ENCODE measurements at regions not wholly inside any gene's neighbourhood (a gene's known extent, or its start where the extent isn't known, plus 50 kb on each side); places are given as distances from the start of the nearest gene placed in this dataset.

DNA sequence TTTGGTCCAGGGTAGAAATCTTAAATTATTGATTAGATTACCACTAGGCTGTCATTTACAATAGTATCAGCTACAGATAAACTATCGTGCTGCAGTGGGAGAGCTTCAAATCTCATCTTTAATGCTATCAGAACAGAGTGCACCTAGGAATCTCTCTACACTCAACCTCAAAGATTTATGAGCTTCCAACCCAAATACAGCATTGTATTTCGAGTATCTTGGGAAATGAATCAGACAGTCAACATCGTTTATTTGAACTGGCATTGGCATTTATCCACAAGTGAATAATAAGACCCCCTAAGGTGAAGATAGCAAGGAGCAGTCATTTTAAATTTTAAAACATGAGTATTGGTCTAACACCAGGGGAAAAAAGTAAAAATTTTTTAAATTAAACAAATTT, 1203.2 kb downstream of the CDH12 start:
- DNase-seq, result no peak
- peaks cover 8% of the 10 kb centered on the region for H3K4me1 Mint-ChIP-seq
- no peaks in the 10 kb centered on the region for H3K27me3 Mint-ChIP-seq (ENCODE audit: low read depth, poor library complexity)
- TF ChIP-seq, protein P1, sequence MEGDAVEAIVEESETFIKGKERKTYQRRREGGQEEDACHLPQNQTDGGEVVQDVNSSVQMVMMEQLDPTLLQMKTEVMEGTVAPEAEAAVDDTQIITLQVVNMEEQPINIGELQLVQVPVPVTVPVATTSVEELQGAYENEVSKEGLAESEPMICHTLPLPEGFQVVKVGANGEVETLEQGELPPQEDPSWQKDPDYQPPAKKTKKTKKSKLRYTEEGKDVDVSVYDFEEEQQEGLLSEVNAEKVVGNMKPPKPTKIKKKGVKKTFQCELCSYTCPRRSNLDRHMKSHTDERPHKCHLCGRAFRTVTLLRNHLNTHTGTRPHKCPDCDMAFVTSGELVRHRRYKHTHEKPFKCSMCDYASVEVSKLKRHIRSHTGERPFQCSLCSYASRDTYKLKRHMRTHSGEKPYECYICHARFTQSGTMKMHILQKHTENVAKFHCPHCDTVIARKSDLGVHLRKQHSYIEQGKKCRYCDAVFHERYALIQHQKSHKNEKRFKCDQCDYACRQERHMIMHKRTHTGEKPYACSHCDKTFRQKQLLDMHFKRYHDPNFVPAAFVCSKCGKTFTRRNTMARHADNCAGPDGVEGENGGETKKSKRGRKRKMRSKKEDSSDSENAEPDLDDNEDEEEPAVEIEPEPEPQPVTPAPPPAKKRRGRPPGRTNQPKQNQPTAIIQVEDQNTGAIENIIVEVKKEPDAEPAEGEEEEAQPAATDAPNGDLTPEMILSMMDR (IDR thresholded peaks at IDR 0.05), result no peak
- no peaks in the 10 kb centered on the region for H3K9me3 Mint-ChIP-seq
- H3K4me3 Mint-ChIP-seq, result no peak overlapping the region
- no peak overlapping the region for H3K27ac Mint-ChIP-seq
- no peaks in the 10 kb centered on the region for H3K36me3 Mint-ChIP-seq (ENCODE audit: low read depth)

DNA sequence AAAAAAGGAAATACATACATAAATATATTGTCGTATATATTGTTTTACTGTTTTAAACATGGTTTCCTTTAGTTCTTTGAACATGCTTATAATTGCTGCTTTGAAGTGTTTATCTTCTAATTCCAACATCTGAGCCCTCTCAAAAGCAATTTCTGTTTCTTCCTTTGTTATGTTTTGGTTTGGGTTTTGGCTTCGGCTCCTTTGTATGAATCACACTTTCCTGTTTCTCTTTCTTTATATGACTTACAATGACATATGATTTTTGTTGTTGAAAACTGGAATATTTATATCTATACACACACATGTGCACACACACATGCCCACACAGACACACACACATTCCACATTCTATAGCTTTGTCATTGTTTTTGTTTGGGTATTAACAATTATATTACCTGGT, 1206.7 kb downstream of the CDH12 start:
- TF ChIP-seq, protein P1 (IDR thresholded peaks at IDR 0.05), result no peak
- no peak for DNase-seq
- H3K27ac Mint-ChIP-seq, result no peak overlapping the region
- H3K27me3 Mint-ChIP-seq (ENCODE audit: low read depth, poor library complexity), result no peaks in the 10 kb centered on the region
- no peaks in the 10 kb centered on the region for H3K36me3 Mint-ChIP-seq (ENCODE audit: low read depth)
- no peaks in the 10 kb centered on the region for H3K4me1 Mint-ChIP-seq
- H3K4me3 Mint-ChIP-seq, result no peak overlapping the region
- no peaks in the 10 kb centered on the region for H3K9me3 Mint-ChIP-seq

DNA sequence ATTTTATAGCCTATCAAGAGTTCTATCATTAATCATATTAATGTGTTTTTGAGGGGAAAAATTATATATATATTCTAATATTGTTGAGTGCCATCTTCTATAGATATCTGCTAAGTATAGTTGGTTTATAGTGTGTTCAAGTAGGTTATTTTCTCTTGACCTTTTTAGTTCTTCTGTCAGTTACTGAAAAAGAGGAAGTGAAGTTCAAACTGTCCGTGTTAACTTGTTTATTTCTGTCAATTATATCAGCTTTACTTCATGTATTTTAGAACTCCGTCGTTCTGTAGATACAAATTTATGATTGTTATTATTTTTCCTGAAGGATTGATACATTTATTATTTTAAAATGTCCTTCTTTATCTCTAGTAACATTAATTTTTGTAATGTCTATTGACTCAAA, 1209.1 kb downstream of the CDH12 start:
- H3K36me3 Mint-ChIP-seq (ENCODE audit: low read depth), result no peaks in the 10 kb centered on the region
- H3K27ac Mint-ChIP-seq, result no peak overlapping the region
- no peaks in the 10 kb centered on the region for H3K27me3 Mint-ChIP-seq (ENCODE audit: low read depth, poor library complexity)
- H3K9me3 Mint-ChIP-seq, result no peaks in the 10 kb centered on the region
- TF ChIP-seq, protein P1 (IDR thresholded peaks at IDR 0.05), result no peak
- DNase-seq, result no peak
- no peaks in the 10 kb centered on the region for H3K4me1 Mint-ChIP-seq
- no peak overlapping the region for H3K4me3 Mint-ChIP-seq

DNA sequence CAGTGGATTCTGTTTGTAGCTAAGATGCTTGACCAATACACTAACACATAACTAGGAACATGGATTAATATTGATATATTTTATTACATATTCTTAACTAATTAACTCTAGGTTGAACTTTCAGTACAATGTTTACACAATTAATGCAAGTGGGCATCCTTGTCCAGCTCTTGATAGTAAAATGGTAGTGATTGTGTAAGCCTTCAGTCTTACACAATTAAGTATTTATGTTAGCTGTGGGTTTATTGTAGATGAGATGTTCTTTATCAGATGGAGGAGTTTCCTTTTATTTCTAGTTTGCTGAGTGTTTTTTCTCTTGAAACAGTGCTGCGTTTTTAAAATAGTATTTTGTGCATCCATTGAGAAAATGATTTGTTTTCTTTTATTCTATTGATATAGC, 1210.8 kb downstream of the CDH12 start:
- no peak overlapping the region for H3K4me3 Mint-ChIP-seq
- H3K27me3 Mint-ChIP-seq (ENCODE audit: low read depth, poor library complexity), result no peaks in the 10 kb centered on the region
- H3K9me3 Mint-ChIP-seq, result no peaks in the 10 kb centered on the region
- no peak for DNase-seq
- TF ChIP-seq, protein P1 (IDR thresholded peaks at IDR 0.05), result no peak
- H3K4me1 Mint-ChIP-seq, result no peaks in the 10 kb centered on the region
- no peaks in the 10 kb centered on the region for H3K36me3 Mint-ChIP-seq (ENCODE audit: low read depth)
- H3K27ac Mint-ChIP-seq, result no peak overlapping the region

DNA sequence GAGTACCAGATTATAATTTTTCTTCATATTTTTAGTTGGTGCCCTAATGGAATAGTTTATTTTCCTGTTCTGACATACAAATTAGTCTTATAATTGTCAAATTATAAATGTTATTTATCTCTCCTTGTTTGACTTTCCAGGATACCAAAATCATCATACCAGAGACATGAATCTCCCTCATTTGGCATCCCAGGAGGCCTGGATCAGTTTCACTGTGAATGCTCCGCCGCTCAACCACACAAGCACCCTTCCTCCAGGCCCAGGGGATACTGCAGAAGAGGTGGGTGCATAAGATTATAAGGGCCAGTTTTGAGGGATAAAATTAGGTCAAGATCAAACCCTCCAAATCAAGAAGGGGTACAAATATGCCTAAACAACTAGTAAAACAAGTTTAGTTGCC, 1229.3 kb downstream of the CDH12 start:
- H3K27ac Mint-ChIP-seq, result no peak overlapping the region
- peak; percentile 12 for DNase-seq
- H3K4me1 Mint-ChIP-seq, result peaks cover 5% of the 10 kb centered on the region
- TF ChIP-seq, protein P1 (IDR thresholded peaks at IDR 0.05), result no peak
- no peaks in the 10 kb centered on the region for H3K27me3 Mint-ChIP-seq (ENCODE audit: low read depth, poor library complexity)
- no peaks in the 10 kb centered on the region for H3K36me3 Mint-ChIP-seq (ENCODE audit: low read depth)
- H3K9me3 Mint-ChIP-seq, result peaks cover 26% of the 10 kb centered on the region
- H3K4me3 Mint-ChIP-seq, result no peak overlapping the region

DNA sequence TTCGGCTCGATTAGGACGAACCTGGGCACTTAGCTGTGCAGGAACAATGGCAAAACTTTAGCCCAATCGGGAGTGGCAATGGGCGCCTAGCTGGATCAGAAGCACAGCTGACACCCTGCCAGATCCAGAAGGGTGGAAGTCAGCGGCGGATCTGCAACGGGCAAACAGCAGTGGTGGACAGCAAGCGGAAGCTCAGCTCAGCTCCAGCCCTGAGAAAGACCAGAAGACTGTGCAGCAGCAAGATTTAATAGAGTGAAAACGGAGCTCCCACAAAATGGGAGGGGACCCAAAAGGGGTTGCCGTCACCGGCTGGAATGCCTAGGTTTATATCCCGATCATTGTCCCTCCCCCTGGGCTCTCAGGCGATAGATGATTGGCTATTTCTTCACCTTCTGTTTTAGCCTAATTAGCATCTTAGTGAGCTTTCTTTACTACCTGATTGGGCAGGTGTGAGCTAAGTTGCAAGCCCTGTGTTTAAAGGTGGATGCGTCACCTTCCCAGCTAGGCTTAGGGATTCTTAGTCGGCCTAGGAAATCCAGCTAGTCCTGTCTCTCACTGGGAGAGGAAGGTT, 1237.9 kb downstream of the CDH12 start:
- Mint-ChIP-seq H3K27me3 (ENCODE audit: low read depth, poor library complexity) (no peaks in the 10 kb centered on the region), H3K36me3 (ENCODE audit: low read depth) (no peaks in the 10 kb centered on the region), H3K27ac (no peak overlapping the region), H3K9me3 (no peaks in the 10 kb centered on the region), H3K4me3 (no peak overlapping the region), H3K4me1 (no peaks in the 10 kb centered on the region)
- TF ChIP-seq, protein P1 (IDR thresholded peaks at IDR 0.05), result no peak
- DNase-seq, result no peak
